HG03095 (cell line): ENCODE measurements at regions not wholly inside any gene's neighbourhood (a gene's known extent, or its start where the extent isn't known, plus 50 kb on each side); places are given as distances from the start of the nearest gene placed in this dataset.
A peak's percentile ranks its signal among the peaks of the same experiment; 100 is the strongest.

ENCODE experiments used
- ATAC-seq: cut with Tn5 transposase; IDR thresholded peaks from one replicate; pipeline ENCODE4 v1.9.1; 2021; ENCODE audit warnings: moderate library complexity; ENCODE audit not compliant: unreplicated experiment

DNA sequence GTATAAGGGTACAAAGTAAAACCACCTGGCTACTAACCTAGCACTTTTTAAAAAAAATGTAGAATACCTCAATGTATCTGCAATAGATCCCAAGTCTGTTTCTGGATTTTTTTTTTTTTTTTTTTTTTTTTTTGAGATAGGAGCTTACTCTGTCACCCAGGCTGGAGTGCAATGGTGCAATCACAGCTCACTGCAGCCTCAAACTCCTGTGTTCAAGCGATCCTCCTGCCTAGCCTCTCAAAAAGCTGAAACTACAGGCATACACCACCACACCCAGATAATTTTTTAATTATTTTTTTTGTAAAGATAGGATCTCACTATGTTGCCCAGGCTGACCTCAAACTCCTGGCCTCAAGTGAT is 537.5 kb upstream of the CAMK1G start:
- ATAC-seq: no peak

GRCh38 chr1:209046935-209047334 is 536.6 kb upstream of the CAMK1G start:
- no peak for ATAC-seq

GRCh38 chr1:209048941-209049669 is 534.4 kb upstream of the CAMK1G start:
- no peak for ATAC-seq

DNA sequence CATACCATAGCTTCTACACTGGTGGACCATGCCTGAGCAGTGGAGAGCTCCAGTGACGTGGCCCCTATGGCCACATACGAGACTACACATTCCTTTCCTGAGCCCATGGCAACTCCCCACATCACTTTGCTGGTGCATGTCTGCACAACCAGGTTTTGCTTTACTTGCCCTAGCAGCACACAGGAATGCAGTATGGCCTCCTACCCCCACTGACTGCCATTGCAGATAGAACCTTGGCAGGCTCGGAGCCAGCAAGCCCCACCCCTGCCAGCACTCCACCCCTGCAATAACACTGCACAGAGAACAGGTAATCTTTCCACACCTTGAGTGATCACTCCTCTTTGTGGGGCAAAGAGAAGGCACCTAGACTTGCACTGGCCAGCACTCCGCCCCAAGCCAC is 531.9 kb upstream of the CAMK1G start:
- ATAC-seq: no peak

DNA sequence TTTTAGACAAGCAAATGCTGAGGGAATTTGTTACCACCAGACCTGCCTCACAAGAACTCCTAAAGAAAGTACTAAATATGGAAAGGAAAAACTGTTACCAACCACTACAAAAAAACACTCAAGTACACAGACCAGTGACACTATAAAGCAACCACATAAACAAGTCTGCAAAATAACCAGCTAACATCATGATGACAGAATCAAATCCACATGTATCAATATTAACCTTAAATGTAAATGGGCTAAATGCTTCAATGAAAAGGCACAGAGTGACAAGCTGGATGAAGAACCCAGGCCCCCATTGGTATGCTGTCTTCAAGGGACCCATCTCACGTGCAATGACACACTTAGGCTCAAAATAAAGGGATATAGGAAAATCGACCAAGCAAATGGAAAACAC is 529.9 kb upstream of the CAMK1G start:
- no peak for ATAC-seq

DNA sequence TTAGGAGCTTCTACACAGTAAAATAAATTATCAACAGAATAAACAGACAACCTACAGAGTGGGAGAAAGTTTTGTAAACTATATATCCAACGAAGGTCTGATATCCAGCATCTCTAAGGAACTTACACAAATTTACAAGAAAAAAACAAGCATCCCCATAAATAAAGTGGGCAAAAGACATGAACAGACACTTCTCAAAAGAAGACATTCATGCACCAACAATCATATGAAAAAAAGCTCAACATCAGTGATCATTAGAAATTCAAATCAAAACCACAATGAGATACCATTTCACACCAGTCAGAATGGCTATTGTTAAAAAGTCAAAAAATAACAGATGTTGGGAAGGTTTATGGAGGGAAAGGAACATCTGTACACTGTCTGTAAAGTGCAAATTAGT is 526.4 kb upstream of the CAMK1G start:
- ATAC-seq: no peak

DNA sequence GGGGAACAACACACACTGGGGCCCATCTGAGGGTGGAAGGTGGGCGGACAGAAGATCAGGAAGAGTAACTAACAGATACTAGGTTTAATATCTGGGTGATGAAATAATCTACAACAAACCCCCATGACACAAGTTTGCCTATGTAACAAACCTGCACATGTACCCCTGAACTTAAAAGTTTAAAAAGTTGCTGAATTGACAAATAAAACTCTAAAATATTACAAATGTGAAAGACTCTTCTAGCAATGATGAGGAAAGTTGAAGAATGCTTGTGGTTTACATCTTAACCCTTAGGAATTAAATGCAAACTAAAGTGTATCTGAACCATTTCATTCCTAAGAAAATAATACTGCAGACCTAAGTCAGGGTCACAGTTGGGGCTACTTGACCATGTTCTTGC is 525.6 kb upstream of the CAMK1G start:
- no peak for ATAC-seq

GRCh38 chr1:209059376-209059775 is 524.1 kb upstream of the CAMK1G start:
- ATAC-seq: no peak

- no peak for ATAC-seq
These were observed 523.5 kb upstream of the CAMK1G start for GRCh38 chr1:209059981-209060380.

DNA sequence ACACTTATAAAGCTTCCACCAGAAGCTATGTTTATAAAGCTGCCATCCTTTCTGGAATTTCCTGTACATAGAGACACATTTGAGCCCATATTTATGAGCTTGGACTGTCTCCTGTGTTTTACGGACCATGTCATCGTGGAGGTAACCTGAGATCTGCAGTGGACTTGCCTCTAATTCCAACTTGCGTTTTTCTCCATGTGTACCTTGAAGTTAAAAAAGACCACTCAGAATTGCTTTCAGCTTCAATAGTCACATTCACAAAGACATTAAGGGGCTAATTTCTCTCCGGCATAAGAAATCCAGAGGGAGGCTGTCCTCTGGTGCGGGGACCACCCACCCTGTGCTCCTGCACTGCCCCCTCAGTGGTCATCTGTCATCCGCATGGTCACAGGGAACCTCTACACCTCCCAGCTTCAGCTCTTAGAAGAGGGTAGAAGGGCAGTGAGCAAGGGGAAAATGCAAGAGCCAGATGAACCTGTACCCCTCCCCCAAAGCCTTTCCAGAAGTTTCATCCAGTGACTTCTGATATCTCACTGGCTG is 521.4 kb upstream of the CAMK1G start:
- ATAC-seq: no peak

DNA sequence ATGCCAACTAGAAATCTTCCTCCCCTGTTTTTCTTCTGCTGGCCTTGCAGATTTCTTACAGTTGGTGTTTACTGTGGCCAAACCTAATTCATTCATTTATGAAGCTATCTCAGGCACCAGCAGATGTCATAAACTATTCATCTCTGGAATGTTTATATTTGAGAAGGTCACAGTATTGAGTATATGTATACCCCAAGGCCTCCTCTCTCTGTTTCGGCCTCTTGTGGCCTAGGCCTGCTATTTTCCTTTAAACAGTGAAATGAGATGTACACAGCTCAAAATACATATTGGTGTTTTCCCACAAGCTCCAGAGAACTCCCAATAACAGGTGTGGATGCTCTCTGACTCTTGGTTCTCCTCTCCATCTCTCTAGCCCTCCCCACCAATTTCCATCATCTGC is 520.7 kb upstream of the CAMK1G start:
- peak; percentile 83 for ATAC-seq

GRCh38 chr1:209063767-209064659 is 519.5 kb upstream of the CAMK1G start:
- ATAC-seq: no peak

DNA sequence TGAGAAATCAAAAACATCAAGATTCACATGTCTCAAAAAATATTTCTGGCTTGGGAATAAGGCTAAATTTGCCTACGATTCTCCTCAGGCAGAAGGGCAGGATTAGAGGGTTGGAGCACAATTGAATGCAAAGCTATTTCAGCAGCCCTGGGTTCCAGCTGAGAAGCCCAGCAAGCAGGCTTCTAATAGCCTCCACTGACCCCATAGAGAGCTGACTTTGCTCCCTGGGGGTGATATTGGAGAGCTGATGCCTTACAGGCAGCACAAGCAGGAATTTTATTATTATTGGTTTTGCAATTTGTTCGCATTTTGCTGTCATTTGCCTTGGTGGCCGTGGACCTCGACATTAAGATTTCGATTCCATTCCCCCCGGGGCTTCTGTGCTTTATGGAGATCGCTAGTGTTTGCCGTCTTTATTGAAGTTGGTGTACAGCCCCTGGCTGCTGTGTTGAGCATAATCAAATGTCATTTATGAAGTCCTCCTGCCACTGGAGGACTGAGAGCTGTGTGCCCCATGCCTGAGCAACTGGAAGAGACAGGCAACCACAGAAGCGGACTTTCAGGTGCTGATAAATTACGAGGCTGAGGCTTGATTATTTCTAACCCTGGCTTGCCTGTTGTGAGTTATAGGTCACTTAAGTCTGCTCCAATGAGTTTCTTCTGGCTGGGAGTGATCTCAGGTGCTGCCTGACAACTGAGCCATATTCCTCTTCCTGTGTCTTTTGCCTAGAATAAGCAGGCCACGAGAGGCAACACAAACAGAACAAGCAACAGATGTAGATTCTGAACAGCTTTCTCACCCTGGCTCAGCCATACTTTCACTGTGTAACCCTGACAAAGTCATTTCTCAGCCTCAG is 518.4 kb upstream of the CAMK1G start:
- no peak for ATAC-seq

GRCh38 chr1:209072481-209072880 is 511.0 kb upstream of the CAMK1G start:
- ATAC-seq: no peak

DNA sequence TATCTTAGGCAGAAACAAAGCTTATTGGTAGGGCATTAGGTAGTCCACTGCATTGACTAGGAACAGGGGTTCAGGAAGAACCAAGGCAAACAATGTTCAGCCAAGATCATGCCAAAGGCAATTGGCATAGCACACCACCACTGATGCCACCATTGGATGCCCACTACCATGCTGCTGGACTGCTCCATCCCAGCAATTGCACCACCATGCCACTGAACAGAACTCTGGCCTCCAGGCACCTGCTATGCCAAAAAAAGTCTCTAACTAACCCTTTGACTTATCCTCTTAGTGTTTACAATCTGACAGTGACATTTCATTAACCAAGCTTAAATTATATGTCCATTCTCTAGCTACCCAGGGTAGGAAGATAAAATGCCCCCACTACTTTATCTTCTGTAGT is 509.6 kb upstream of the CAMK1G start:
- no peak for ATAC-seq

GRCh38 chr1:209074575-209075250 is 508.8 kb upstream of the CAMK1G start:
- ATAC-seq: no peak

- ATAC-seq: no peak
These were observed 506.8 kb upstream of the CAMK1G start for GRCh38 chr1:209076688-209077087.

- no peak for ATAC-seq
These were observed 503.2 kb upstream of the CAMK1G start for GRCh38 chr1:209080170-209080781.

- ATAC-seq: peak; percentile 91
These were observed 496.9 kb upstream of the CAMK1G start for GRCh38 chr1:209086486-209087192.

DNA sequence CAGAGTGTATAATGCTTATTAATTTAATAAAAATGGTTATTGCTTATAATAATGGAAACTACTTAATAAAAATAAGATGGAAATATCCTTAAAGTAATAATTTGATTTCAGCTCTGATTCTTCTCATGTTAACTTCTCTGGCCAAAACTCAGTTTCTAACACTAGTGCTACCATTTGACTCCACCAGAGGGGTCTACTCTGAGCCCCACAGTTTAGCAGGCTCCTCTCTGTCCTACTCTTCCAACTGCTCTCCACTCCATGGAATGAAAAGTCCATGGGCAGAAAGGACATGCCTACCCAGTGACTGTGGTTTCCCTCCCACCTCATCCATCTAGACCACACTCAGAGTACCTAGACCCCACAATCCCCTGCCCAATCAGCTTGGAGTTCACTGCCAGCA is 489.1 kb upstream of the CAMK1G start:
- no peak for ATAC-seq
